Astrocyte of the hippocampus (primary cell): ENCODE measurements at regions not wholly inside any gene's neighbourhood (a gene's known extent, or its start where the extent isn't known, plus 50 kb on each side); places are given as distances from the start of the nearest gene placed in this dataset.

ENCODE experiments used
- DNase-seq: peaks from one replicate; pipeline ENCODE4 v3.0.0; 2011; ENCODE audit warnings: low read depth, low spot score

DNA sequence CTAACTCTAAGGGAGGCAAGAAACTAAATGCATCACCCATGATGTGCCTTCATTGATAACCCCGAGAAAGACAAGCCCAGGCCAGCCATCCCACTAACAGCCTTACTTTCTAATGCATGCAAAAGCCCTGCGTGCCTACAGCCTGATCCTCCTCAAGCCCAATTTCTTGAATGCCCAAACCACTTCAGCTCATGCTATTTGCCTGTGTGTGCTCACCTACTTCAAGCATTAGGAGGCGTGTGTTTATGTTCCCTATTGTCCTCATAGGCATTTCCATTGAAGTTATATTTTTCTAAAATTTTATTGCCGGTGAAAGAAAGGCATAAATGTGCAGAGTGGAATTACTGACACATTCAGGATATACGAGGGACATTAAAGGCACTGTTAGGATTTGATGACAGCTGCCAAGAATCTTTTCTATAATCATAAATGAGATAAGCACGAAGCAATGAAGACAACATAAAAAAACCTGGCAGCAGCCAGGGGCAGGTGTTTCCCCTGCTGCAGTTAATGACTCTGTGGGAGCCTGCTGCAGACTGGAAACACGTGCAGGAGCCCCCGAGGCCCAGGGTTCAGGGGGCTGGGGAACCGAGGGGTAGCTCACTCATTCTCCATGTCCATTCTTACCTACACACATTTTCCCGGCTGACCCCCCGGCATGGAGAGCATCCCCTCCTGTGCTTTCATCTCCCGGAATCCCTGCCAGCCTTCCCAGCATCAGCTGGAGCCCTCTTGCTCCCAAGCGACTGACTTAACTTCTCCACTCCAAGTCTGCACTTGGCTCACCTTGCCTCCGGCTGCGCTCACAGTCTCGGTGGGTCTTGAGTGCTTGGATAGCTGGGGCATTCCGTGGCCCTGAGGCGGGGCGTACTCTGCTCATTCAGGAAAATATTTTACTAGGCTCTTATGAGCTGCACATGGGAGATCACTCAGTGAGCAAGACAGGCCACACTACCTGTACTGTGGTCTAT is 292.3 kb upstream of the SIX2 start:
- no peak for DNase-seq

DNA sequence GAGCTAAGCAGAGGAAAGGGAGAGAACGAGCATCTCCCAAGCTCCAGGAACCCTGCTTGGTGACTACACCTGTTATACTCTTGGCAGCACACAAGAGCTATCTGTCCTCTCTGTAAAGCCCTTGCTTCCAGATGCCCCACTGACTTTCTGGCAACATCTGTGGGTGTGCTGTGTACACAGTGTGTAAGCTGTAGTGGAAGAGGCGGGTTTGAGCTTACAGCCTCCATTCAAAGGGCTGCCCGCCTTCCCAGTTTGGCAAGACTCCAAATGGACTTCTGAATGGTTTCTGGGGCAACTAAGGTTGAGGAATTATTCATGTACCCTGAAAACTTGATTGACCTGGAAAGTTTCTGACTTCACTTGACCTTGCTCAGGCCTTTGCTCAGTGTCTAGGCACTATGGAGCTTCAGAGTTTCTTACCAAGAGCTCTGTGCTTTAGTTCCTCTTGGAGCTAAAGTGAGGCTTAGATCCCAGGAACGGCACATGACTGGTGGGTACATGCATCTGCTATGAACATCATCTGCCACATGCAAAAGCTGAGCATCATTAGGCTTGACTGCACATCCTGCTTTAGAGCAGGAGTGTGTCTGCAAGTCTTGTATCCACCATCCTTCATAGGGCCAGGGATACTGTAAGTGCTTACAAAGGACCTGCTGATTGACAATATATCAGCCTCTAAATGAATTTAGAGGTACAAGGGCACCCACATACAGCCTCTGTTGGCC is 290.9 kb upstream of the SIX2 start:
- DNase-seq: no peak

DNA sequence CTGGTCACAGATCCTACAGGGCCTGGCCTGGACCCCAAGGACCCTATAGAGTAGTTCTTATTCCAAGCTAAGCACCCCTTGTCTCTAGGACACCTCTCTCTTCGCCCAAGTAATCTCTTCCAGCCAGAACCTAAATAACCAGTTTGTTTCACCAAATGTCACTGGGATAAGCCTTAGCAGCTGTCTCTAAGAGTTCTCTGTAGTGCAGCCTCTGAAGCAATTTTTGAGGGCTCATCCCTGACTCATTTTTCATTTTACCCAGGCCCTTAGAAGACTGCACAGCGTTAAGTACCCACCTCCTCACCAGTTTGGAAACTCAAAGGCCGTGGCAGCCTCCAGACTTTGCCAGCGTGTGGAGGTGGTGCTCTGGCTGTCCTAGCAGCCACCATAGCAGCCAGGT is 290.1 kb upstream of the SIX2 start:
- no peak for DNase-seq

DNA sequence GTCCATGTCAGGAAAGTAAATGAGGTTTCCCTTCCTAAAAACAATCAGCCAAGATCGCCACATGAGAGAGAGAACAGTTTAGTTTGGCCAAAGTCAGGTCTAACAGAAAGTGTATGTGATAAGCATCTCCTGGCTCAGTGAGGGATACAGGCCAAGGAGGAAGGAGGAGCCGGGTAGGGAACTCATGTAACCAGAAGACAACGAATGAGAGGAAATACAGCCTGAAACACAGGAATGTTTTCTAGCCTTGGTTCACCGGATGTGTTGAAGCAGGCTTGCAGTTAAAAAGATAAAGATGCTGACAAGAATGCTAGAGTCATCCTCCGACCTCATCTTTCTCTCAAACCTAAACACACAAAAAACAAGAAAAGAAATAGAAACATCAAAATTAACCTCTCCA is 283.9 kb upstream of the SIX2 start:
- no peak for DNase-seq

DNA sequence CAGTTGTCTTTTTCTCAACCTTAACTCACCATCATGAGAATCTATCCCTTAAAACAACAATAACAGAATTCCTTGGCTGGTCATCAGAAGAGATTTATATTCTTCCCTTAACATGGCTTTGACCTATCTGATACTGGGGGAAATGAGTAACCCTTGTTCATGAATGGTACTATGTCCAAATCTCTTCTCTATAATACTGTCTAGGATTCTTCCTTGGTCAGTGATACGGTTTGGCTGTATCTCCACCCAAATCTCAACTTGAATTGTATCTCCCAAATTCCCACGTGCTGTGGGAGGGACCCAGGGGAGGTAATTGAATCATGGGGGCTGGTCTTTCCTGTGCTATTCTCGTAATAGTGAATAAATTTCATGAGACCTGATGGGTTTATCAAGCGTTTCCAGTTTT is 282.0 kb upstream of the SIX2 start:
- DNase-seq: no peak

DNA sequence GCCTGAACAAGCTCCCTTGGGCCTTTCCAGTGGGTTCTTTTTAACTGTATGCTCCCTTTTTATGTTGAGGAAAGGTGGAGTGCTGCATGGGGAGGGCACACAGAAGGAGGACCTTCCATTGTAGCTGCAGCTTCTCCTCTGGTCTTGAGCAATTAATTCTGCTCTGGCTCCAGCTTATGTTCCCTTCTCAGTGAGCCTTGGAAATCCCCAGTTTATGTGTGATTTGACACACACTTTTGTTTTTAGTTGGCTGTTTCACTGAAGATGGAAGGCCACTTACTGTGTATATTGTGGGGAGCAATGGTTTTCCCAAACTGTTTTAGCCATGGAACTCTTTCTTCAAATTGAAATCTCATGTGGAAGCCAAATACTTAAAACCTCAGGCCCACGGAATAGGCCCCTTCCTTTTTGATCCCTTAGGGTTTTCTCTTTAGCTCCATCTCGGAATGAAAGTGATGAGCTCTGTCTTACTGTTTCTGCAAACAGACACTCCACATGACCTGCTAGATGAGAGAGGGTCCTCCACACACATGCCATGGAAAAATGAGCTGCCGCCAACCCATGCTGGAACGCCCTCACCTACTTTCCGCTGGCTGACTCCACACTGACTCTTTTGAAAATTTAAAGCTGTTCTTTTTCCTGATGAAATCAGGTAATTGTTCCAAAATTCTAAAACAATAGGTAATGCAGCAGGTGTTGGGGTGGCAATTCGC is 280.9 kb upstream of the SIX2 start:
- no peak for DNase-seq

DNA sequence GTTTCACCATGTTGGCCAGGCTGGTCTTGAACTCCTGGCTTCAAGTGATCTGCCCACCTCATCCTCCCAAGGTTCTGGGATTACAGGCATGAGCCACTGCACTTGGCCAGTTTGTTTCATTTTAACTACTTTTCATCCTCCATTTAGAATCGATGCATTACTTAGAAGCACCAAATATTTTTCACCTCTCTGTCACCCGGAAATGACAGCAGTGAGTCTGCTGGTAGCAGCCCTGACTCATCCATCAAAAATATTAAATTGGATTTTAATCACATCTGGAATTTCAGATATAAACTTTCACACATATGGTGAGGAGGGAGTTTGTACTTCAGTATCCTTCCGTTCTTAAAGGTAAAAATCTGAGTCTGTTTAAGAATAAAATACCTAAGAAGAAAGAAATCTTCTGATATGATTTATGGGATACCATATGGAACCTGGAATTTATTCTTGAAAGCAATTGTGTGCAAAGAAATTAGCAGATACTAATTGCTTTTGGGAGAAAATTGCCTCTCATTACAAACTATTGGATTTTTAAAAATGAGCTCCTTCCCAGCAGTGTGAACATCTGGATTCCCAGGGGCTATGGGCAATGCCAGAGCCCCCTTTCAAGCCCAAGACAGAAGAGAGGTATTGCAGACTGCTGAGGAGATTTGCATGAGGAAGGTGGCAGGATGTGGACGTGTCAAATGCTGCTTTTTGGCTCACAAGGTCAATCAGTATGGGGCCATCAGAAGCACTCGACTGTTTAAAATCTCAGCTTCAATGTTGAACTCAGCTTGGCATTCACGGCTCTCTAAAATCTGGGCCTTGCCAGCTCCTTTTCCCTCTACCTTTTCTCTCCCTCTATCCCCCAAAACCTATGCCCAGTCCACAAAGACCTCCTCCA is 279.5 kb upstream of the SIX2 start:
- DNase-seq: no peak

DNA sequence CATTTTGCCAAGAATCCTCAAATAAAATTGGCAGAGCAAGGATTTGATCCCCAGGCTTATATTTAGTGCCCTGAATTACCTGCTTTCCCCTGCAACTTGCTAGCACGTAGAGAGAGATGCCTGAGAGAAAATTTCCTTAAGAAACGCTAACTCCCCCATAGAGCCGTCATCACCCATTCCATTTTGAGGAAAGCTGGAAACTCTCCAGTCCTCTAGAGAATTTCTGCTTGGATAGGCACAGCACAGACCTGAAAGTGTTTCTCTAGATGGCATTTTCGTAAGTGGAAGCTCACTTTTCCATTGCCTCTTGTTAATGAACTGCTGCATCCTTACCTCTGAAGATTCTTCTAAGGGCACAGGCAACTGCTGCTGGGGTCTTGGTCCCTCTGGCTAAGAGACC is 277.8 kb upstream of the SIX2 start:
- DNase-seq: peak; percentile 67

DNA sequence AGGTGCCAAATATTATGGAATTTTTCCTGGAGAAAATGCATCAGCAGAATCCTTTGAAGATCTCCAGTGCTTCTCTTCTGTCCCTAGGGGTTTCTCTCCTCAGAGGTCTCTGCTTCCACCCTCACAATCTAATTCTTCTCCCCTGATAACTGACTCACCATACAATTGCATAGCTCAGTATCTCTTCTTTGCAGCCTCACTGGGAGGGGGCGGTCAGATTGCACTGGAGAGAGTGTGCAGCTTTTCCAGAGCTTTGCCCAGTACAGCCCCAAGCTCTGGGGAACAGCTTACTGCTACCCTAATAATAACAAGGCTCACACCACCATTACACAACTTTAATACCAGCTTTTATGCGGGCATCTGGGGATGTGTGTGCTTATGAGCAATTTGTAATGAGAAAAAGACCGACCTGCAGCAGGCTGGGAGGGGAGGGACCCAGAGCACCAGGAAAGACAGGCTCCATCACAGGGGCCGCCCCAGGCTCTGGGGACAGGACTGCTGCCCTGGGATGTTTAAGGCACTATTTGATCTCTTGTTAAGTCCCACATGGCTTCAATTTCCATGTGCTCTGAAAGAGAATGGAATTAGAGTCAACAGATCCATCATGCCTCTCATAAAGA is 276.6 kb upstream of the SIX2 start:
- DNase-seq: no peak

DNA sequence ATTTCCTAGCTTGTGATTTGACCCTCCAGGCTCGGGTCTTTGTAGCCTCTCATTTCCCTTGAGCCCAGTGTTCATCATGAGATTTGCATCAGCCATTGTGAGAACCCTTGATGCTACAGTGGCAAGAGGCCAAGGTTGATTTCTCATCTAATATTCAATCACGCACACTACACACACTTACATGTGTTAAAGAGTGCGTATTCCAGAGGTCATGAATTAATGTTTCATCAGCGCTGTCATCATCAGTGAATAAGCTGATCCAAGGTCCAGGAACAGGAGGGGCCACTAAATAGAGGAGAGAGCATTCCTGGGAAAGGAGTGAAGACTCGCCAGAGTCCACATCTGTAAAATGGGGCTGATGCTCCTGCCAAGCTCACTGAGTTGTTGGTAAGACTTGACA is 276.1 kb upstream of the SIX2 start:
- DNase-seq: no peak

DNA sequence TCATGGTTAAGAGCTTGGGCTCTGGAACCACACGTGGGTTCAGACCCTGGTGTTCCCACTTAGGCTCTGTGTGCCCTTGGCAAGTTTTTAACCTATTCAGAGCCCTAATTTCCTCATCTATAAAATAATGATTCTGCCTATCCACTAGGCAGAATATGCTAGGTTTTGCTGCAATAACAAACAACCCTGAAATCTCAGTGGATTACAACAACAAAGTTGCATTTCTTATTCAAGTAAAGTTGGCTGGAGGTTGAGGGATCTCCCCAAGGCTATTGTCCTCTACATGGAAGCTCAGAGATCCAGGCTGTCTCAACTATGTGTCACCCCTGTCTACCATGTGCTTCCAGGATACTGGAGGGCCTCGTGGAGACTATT is 275.4 kb upstream of the SIX2 start:
- no peak for DNase-seq

DNA sequence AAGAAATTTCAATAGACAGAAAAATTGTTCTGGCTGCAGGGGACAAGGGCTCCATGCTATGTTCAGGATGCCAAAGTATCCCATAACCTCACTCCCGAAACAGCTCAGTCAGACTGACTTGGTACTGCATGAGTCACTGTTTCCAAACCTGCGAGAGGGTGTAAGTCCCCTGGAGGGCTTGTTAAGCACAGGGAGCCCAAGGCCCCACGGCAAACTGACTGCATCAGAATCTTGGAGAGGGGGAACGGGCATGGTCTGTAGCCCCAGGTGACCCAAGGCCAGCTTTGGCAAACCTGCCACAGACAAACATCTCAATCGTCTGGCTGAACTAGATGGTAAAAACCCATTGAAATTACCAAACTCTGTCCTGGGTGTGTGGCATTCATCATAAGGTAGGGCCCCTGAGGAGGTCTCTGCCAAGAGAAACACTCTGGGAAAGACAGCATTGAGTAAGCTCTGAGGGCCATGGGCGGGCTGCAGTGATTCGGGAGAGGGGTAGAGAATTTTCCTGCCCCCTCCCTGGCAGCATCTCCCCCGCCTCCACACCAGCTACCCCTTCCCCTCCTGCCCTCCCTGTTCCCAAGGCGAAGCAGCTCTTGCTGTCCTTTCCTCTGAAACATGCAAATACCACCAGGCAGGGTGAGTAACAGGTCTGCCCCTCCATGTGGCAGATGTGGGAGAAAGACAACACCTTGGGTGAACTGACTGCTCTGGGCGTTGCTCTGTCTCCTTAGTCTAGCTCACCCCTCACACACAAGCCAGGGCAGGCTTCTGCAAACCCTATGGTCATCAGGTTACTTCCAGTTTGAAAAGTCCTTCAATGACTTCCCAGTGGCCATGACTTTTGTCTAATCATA is 274.7 kb upstream of the SIX2 start:
- DNase-seq: peak; percentile 90

DNA sequence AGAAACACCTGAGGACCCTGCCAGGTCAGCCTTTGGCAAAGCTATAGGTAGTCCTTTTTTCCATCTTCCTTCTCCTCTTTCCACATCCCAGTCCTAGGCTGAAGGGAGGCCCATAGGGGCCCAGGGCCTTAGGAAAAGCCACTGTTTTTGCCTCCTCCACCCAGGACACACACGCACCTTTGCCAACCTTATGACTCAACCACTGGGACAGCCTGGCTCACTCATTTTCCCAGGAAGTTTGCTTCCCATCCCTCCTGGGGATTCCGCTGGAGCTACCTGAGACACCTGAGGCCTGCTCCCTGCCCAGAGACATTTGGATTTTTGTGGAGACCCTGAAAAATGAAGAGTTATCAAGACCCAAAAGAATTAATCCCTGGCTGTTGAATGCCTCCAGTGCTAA is 273.4 kb upstream of the SIX2 start:
- DNase-seq: no peak

DNA sequence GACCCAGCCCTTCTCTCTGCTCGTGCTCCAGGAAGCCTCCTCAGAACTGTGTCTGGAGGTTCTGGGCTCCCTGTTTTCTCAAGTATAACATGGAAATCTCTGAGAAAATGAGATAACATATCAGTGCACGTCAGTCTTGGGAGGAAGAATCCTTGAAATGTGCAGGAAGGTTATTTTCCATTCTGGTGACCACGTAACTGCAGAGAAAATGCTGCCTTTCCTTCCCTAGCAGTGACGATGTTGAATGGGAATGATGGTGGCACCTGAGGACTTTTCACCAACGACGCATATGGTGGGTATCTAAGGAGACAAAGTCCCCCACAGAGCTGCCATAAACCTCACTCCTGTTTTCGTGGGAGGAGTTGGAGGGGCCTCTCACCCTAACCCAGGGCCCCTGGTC is 272.1 kb upstream of the SIX2 start:
- DNase-seq: no peak

DNA sequence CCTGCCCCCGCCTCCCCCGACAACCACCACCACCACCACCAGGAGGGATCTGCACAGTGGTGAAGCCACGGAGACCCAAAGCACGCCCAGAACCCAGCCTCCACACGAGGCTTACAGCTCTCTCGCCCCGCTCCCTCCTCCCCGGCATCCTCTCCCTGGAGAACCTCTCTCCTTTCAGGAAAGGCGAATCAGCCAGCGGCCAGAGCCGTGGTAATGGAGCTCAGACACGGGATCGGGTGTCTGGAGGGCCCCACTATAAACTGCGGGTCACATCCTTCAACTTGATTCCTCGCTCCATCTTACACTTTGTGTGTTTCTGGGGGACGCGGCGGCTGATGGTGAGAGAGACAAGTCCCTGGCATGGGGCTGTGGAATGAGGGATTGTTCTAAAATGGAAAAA is 271.5 kb upstream of the SIX2 start:
- DNase-seq: no peak

DNA sequence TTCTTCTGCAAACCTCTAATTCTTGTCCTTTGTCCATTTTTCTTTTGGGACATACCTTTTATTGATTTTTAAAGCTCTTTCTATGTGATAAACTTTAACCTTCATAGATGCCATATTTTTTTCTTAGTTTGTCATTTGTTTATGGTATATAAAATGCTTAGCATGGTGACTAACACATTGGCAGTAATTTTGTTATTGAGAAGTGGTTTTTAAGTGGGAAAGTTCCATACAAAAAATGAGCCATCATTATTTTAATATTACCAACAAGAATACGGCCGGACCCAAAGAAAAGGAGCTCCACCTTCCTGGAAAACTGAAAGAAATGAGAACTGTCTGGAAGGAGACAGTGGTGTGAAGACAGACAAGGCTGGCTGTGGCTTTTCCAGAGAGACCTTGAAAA is 270.1 kb upstream of the SIX2 start:
- no peak for DNase-seq

DNA sequence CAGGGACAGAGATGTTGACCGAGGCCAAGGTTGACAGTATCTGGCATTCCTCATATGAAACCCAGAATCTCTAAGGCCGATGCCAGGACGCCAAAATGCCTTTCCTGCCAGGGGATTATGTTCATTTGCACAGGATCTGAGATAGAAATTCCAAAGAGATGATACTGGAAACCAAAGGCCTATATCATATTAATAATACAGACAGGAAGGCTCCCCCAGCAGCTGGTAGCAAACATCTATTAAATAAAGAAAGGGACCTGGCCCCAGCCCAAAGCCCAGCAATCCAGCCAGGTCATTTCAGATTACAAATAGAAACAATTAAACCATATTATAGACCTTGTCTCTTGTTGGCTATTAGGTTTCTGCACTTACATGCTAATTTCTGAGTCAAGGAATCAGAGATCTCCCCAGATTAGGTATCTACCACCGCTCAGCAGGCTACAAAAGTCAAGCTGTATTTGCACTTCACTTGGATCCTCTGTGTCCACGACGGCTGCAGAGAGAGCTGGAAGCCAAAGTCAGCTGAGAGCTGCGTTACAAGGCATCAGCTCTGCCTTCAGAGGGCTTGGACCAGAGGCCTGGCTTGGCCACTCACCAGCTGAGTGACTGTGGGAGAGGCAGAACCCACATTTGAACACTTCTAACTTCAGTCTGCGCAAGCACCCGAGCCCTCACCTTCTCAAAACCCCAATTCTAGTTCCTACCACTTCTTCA is 269.3 kb upstream of the SIX2 start:
- no peak for DNase-seq

DNA sequence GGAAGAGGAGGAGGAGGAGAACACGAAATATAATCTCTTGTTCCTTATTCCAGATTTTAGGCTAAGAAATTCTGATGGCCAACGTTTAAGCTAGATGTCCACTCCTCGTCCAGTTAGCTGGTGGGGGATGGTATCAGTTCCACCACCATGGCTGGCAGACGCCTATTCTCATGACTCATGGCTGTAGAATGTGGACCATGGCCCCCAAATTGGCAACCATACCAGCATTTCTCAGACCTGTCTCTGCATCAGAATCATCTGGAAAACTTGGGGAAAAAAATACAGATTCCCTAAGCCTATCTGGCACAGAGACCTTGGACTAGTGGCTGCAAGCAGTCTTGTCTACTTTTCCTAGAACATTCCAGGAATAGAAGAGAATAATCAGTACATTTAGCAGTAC is 267.7 kb upstream of the SIX2 start:
- peak; percentile 73 for DNase-seq

DNA sequence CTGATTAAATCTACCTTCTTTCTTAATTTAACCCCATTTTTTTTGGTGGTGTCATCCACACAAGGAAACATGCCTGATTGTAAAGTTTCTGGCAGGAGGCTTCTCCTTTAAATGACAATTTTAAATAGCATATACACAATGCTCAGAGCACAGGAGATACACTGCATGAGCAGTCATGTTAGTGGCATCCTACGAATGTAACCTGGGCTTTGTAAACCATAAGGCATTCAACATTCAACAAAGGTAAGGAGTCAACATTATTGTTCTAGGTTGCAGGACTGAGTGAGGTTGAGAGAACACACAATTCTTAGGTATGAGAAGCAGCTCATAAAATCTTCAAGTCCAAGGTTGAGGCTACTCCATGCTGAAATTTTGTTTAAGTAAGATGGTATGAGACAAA is 266.6 kb upstream of the SIX2 start:
- DNase-seq: no peak
